Breast epithelium (tissue), 4 donors: ENCODE measurements at regions not wholly inside any gene's neighbourhood (a gene's known extent, or its start where the extent isn't known, plus 50 kb on each side); places are given as distances from the start of the nearest gene placed in this dataset.

Experiments used
- DNase-seq, 2 donors: peaks; one replicate each; pipeline ENCODE4 v3.0.0-alpha.2; 2019; ENCODE audit warnings: low spot score in 2 of 2
- H3K27ac ChIP-seq, 2 donors: fragments of 200-600 bp; sonication (generic) in 1 of 2; one replicate each; pipeline ENCODE4 v1.5.1; 2016 to 2019; ENCODE audit warnings: mild to moderate bottlenecking in 1 of 2
- H3K27me3 ChIP-seq, 2 donors: fragments of 200-600 bp; sonication (generic) in 1 of 2; one replicate each; pipeline versions ENCODE4 v1.5.1 to v1.6.0; 2017 to 2019; ENCODE audit warnings: control low read depth in 1 of 2, mild to moderate bottlenecking in 1 of 2
- H3K36me3 ChIP-seq: fragments of 200-600 bp; one replicate; pipeline ENCODE4 v1.5.1; 2019
- H3K4me1 ChIP-seq, 2 donors: fragments of 200-600 bp; sonication (generic); one replicate each; pipeline ENCODE4 v1.5.1; 2016 to 2019; ENCODE audit warnings: control low read depth in 1 of 2
- H3K4me3 ChIP-seq, 3 donors: fragments of 200-600 bp; sonication (generic); 1 replicate in 2 of 3; 2 replicates in 1 of 3; pipeline ENCODE4 v1.5.1; 2016 to 2019; ENCODE audit warnings: mild to moderate bottlenecking in 3 of 3, moderate library complexity in 2 of 3
- H3K9me3 ChIP-seq, 2 donors: fragments of 200-600 bp; sonication (generic) in 1 of 2; one replicate each; pipeline ENCODE4 v1.5.1; 2016 to 2019; ENCODE audit warnings: control low read depth in 1 of 2
- POLR2A ChIP-seq: fragments of 450-650 bp; IDR thresholded peaks from one replicate; pipeline ENCODE4 v1.6.1; 2016; ENCODE audit warnings: antibody characterized with exemption, mild to moderate bottlenecking, moderate library complexity
- POLR2AphosphoS5 ChIP-seq, 3 donors: sonication (generic); formaldehyde crosslinking; IDR thresholded peaks; one replicate each; pipeline ENCODE4 v1.6.1; 2017; ENCODE audit warnings: antibody characterized with exemption in 3 of 3
- intact Hi-C: fragments of 100-400 bp; cut with DNase I; formaldehyde crosslinking; loops from one replicate; pipeline ENCODE4 v1.15.1; 2023; ENCODE audit warnings: low total_unique reads
- TF ChIP-seq, protein P1 (sequence below), 3 donors: fragments of 450-650 bp; IDR thresholded peaks; one replicate each; pipeline ENCODE4 v1.5.1; 2016 to 2017; ENCODE audit warnings: antibody characterized with exemption in 3 of 3, mild to moderate bottlenecking in 3 of 3, moderate library complexity in 3 of 3

DNA sequence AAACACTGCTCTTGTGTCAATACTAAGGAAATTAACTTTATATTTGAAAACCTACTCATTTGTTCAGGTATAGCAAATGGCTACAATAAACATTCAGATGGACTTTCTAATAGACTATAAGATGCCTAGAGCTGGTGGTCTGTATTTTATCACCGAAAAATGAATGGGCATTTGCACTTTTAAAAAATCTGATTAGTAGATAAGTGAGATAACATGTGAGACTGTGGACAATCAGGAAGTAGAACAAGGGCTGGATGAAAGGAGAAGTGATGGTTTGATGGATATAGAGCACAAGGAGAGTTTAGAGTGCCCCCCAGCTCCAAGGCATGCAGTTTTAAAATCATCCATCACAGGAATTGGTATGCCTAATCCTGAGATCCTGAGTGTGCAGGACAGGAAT is 308.4 kb upstream of the RARB start:
- Histone ChIP-seq H3K27me3 (no peaks in the 10 kb centered on the region), H3K4me1 (no peaks in the 10 kb centered on the region), H3K36me3 (no peaks in the 10 kb centered on the region), H3K4me3 (no peak overlapping the region), H3K27ac (no peak overlapping the region), H3K9me3 (no peaks in the 10 kb centered on the region)
- intact Hi-C loops, result no loop called here
- DNase-seq, result no peak
- no peak for TF ChIP-seq POLR2A
- TF ChIP-seq, protein P1, sequence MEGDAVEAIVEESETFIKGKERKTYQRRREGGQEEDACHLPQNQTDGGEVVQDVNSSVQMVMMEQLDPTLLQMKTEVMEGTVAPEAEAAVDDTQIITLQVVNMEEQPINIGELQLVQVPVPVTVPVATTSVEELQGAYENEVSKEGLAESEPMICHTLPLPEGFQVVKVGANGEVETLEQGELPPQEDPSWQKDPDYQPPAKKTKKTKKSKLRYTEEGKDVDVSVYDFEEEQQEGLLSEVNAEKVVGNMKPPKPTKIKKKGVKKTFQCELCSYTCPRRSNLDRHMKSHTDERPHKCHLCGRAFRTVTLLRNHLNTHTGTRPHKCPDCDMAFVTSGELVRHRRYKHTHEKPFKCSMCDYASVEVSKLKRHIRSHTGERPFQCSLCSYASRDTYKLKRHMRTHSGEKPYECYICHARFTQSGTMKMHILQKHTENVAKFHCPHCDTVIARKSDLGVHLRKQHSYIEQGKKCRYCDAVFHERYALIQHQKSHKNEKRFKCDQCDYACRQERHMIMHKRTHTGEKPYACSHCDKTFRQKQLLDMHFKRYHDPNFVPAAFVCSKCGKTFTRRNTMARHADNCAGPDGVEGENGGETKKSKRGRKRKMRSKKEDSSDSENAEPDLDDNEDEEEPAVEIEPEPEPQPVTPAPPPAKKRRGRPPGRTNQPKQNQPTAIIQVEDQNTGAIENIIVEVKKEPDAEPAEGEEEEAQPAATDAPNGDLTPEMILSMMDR (IDR thresholded peaks at IDR 0.05), result no peak
- TF ChIP-seq POLR2AphosphoS5 (IDR thresholded peaks at IDR 0.05), result no peak

DNA sequence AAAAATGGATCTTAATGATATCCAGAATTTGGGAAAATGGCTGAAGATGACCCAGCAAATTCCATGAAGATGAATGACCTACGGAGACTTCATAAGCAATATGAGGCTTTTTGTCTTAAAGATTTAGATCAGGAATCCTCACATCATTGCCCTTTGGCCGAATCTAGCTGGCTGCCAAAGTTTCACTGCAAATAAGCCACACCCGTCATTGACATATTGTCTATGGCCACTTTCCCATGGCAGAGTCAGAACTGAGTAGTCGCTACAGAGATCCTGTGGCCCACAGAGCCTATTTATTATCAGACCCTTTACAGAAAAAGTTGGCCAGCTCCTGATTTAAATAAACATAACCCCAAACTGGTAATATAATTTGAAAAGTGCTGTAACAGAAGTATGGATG is 307.4 kb upstream of the RARB start:
- TF ChIP-seq, protein P1 (IDR thresholded peaks at IDR 0.05), result no peak
- TF ChIP-seq POLR2AphosphoS5 (IDR thresholded peaks at IDR 0.05) (no peak), POLR2A (no peak)
- DNase-seq, result no peak
- Histone ChIP-seq H3K4me1 (no peaks in the 10 kb centered on the region), H3K27ac (no peak overlapping the region), H3K36me3 (no peaks in the 10 kb centered on the region), H3K9me3 (no peaks in the 10 kb centered on the region), H3K27me3 (no peaks in the 10 kb centered on the region), H3K4me3 (no peak overlapping the region)
- intact Hi-C loops, result no loop called here

- Histone ChIP-seq H3K4me3 (no peak overlapping the region), H3K4me1 (no peaks in the 10 kb centered on the region), H3K27me3 (no peaks in the 10 kb centered on the region), H3K9me3 (peaks cover 5 to 14% of the 10 kb centered on the region in 2 donors), H3K27ac (no peak overlapping the region), H3K36me3 (no peaks in the 10 kb centered on the region)
- no peak for TF ChIP-seq POLR2AphosphoS5 (IDR thresholded peaks at IDR 0.05)
- TF ChIP-seq, protein P1 (IDR thresholded peaks at IDR 0.05), result no peak
- no peak for TF ChIP-seq POLR2A
- DNase-seq, result no peak
- intact Hi-C loops, result no loop called here
Measured at GRCh38 chr3:25125201-25125600, 302.9 kb upstream of the RARB start.

GRCh38 chr3:25128735-25129134 is 299.3 kb upstream of the RARB start:
- intact Hi-C loops, result no loop called here
- Histone ChIP-seq H3K9me3 (peaks cover 5 to 14% of the 10 kb centered on the region in 2 donors), H3K36me3 (no peaks in the 10 kb centered on the region), H3K4me3 (no peak overlapping the region), H3K4me1 (no peaks in the 10 kb centered on the region), H3K27ac (no peak overlapping the region), H3K27me3 (no peaks in the 10 kb centered on the region)
- TF ChIP-seq POLR2A (no peak), POLR2AphosphoS5 (IDR thresholded peaks at IDR 0.05) (no peak)
- TF ChIP-seq, protein P1 (IDR thresholded peaks at IDR 0.05), result no peak
- DNase-seq, result no peak

GRCh38 chr3:25130724-25131520 is 297.1 kb upstream of the RARB start:
- intact Hi-C loops, result no loop called here
- no peak overlapping the region for H3K4me3 ChIP-seq

More at GRCh38 chr3:25130724-25131520, 297.1 kb upstream of the RARB start:
- Histone ChIP-seq H3K36me3 (no peaks in the 10 kb centered on the region), H3K9me3 (peaks cover 5 to 14% of the 10 kb centered on the region in 2 donors), H3K27ac (no peak overlapping the region), H3K4me1 (no peaks in the 10 kb centered on the region), H3K27me3 (no peaks in the 10 kb centered on the region)
- no peak for DNase-seq
- TF ChIP-seq, protein P1 (IDR thresholded peaks at IDR 0.05), result no peak
- TF ChIP-seq POLR2A (no peak), POLR2AphosphoS5 (IDR thresholded peaks at IDR 0.05) (no peak)
